K562 (cell line): ENCODE measurements at regions not wholly inside any gene's neighbourhood (a gene's known extent, or its start where the extent isn't known, plus 50 kb on each side); places are given as distances from the start of the nearest gene placed in this dataset.

Experiments
- ATAC-seq: fragments of 200-7000 bp; cut with Tn5 transposase; 3 replicates; pipeline ENCODE4 v1.9.1; 2020; ENCODE audit warnings: moderate library complexity
- BruUV-seq: library from RNA; stranded (reverse); fragments of 400-500 nt; replicated peaks from 2 replicates; lab custom pipeline; 2021; lab: Mats Ljungman, UMichigan
- CTCF ChIA-PET: fragments of 300-600 bp; formaldehyde crosslinking; extraction: SDS; loops from one replicate; lab custom pipeline; 2021; ENCODE audit warnings: low intra/inter-chr PET ratio; lab: Yijun Ruan, JAX
- POLR2A ChIA-PET: fragments of 300-600, 350-650 bp; sonication (Branson Sonifier 250); formaldehyde crosslinking; extraction: SDS; loops from one replicate; lab custom pipeline; 2021; ENCODE audit warnings: antibody characterized with exemption, inconsistent platforms; lab: Yijun Ruan, JAX
- DNase-seq, 4 experiments: peaks; one replicate each; pipeline versions ENCODE4 v3.0.0 to v3.0.0-alpha.2; 2011 to 2018; ENCODE audit warnings: low spot score in 3 of 4, mixed read lengths in 3 of 4; ENCODE audit errors: extremely low read depth in 1 of 4
- FAIRE-seq: peaks from 2 replicates; lab custom pipeline; 2011; peaks lifted over from hg19 to GRCh38; lab: Jason Lieb, UNC
- H2AFZ ChIP-seq: 2 replicates; pipeline ENCODE4 v1.6.0; 2011; ENCODE audit warnings: low read depth, low read length, control low read depth, inconsistent platforms
- H3K27ac ChIP-seq: fragments of 200-600 bp; 3 replicates; pipeline ENCODE4 v1.8.0; 2011; ENCODE audit warnings: low read depth, mild to moderate bottlenecking, control low read depth, inconsistent platforms, low read length, moderate library complexity, mixed read lengths; ENCODE audit errors: extremely low read depth
- H3K27me3 ChIP-seq, 2 experiments: fragments of 300-600 bp in 1 of 2; 2 replicates in 1 of 2; 3 replicates in 1 of 2; pipeline versions ENCODE4 v1.6.0 to v1.8.0; 2011; ENCODE audit warnings: inconsistent platforms in 2 of 2, low read length in 2 of 2, mild to moderate bottlenecking in 1 of 2, mixed read lengths in 1 of 2, moderate library complexity in 1 of 2; ENCODE audit not compliant: control insufficient read depth in 2 of 2, insufficient read depth in 2 of 2
- H3K36me3 ChIP-seq: fragments of 300-600 bp; 3 replicates; pipeline ENCODE4 v1.8.0; 2011; ENCODE audit warnings: mild to moderate bottlenecking, low read length, inconsistent platforms; ENCODE audit not compliant: control insufficient read depth, insufficient read depth
- H3K4me1 ChIP-seq, 2 experiments: fragments of 200-600 bp in 1 of 2; replicated peaks in 1 of 2; 2 replicates in 1 of 2; 3 replicates in 1 of 2; pipeline versions ENCODE4 v1.5.1 to v1.8.0; 2011; ENCODE audit warnings: inconsistent platforms in 2 of 2, low read length in 2 of 2, mild to moderate bottlenecking in 1 of 2, mixed read lengths in 1 of 2, moderate library complexity in 1 of 2; ENCODE audit not compliant: control insufficient read depth in 2 of 2, insufficient read depth in 2 of 2
- H3K4me2 ChIP-seq: 2 replicates; pipeline ENCODE4 v1.6.1; 2011; ENCODE audit warnings: low read length, control low read depth, inconsistent platforms, mixed read lengths; ENCODE audit not compliant: insufficient read depth
- H3K4me3 ChIP-seq: fragments of 200-600 bp; sonication (generic), shearing (Covaris generic); 2 replicates; pipeline ENCODE4 v1.5.1; 2016; ENCODE audit warnings: control low read depth, inconsistent platforms
- H3K79me2 ChIP-seq: fragments of 200-600 bp; 3 replicates; pipeline ENCODE4 v1.8.0; 2011; ENCODE audit warnings: low read length, inconsistent platforms; ENCODE audit not compliant: control insufficient read depth, insufficient read depth
- H3K9ac ChIP-seq, 2 experiments: 2 replicates each; pipeline versions ENCODE4 v1.6.0 to v1.6.1; 2011; ENCODE audit warnings: low read depth in 2 of 2, low read length in 2 of 2, control low read depth in 1 of 2, inconsistent platforms in 1 of 2, mild to moderate bottlenecking in 1 of 2, mixed read lengths in 1 of 2; ENCODE audit not compliant: insufficient read depth in 1 of 2
- H3K9me1 ChIP-seq: one replicate; pipeline ENCODE4 v1.6.0; 2011; ENCODE audit warnings: inconsistent platforms, mild to moderate bottlenecking, low read length, moderate library complexity; ENCODE audit not compliant: control insufficient read depth, insufficient read depth
- H3K9me3 ChIP-seq: replicated peaks from 2 replicates; pipeline ENCODE4 v1.5.1; 2011; ENCODE audit warnings: low read depth, low read length, inconsistent platforms; ENCODE audit not compliant: control insufficient read depth, insufficient read depth
- H4K20me1 ChIP-seq: replicated peaks from 2 replicates; pipeline ENCODE4 v1.6.1; 2011; ENCODE audit warnings: low read length, inconsistent platforms, mixed read lengths; ENCODE audit not compliant: control insufficient read depth, insufficient read depth
- ATF4 ChIP-seq: fragments of 450-650 bp; formaldehyde crosslinking; IDR thresholded peaks from 2 replicates; pipeline ENCODE4 v1.4.0; 2022; ENCODE audit warnings: mild to moderate bottlenecking, moderate library complexity
- CBX8 ChIP-seq: fragments of 200-600 bp; sonication (generic); IDR thresholded peaks from 2 replicates; pipeline ENCODE4 v1.6.1; 2012; ENCODE audit warnings: borderline replicate concordance, mixed run types, low read depth, mild to moderate bottlenecking, moderate library complexity, mixed read lengths, low read length, control low read depth, inconsistent platforms; ENCODE audit not compliant: poor library complexity, severe bottlenecking; ENCODE audit errors: extremely low read depth
- FOXJ3 ChIP-seq: sonication (generic); formaldehyde crosslinking; IDR thresholded peaks from 2 replicates; pipeline ENCODE4 v1.4.0; 2020; ENCODE audit warnings: mild to moderate bottlenecking, missing genetic modification reagents
- GABPA ChIP-seq: fragments of 200-800 bp; sonication (Bioruptor generic); conservative IDR thresholded peaks from 2 replicates; pipeline ENCODE4 v1.6.1; 2016; ENCODE audit warnings: low read depth, missing genetic modification characterization, missing compliant biosample characterization
- HLTF ChIP-seq: fragments of 450-650 bp; IDR thresholded peaks from 2 replicates; pipeline ENCODE4 v1.6.1; 2016
- KLF16 ChIP-seq: IDR thresholded peaks from 2 replicates; pipeline ENCODE4 v1.6.1; 2016; ENCODE audit warnings: antibody characterized with exemption
- MEF2A ChIP-seq: IDR thresholded peaks from 2 replicates; pipeline ENCODE4 v1.6.1; 2011; ENCODE audit warnings: low read depth, mild to moderate bottlenecking, low read length, moderate library complexity; ENCODE audit not compliant: control insufficient read depth
- NFRKB ChIP-seq: fragments of 450-650 bp; IDR thresholded peaks from 2 replicates; pipeline ENCODE4 v1.6.1; 2016; ENCODE audit warnings: low read depth
- RCOR1 ChIP-seq, 2 experiments: IDR thresholded peaks; 2 replicates each; pipeline ENCODE4 v1.6.1; 2012; ENCODE audit warnings: low read depth in 2 of 2, low read length in 2 of 2, borderline replicate concordance in 1 of 2, improper control_type of control experiment in 1 of 2
- SIRT6 ChIP-seq: IDR thresholded peaks from one replicate; pipeline ENCODE4 v1.6.1; 2012; ENCODE audit warnings: low read depth, mild to moderate bottlenecking, control low read depth, inconsistent platforms, low read length, moderate library complexity
- SMAD3 ChIP-seq: fragments of 450-650 bp; formaldehyde crosslinking; conservative IDR thresholded peaks from 2 replicates; pipeline ENCODE4 v1.4.0; 2020; ENCODE audit warnings: mild to moderate bottlenecking
- SNRNP70 ChIP-seq: fragments of 200-400 bp; formaldehyde crosslinking; optimal IDR thresholded peaks from 2 replicates; pipeline ENCODE3; 2017; ENCODE audit warnings: low read depth, low read length
- SPI1 ChIP-seq: IDR thresholded peaks from 2 replicates; pipeline ENCODE4 v1.6.1; 2011; ENCODE audit warnings: low read depth, low read length, control low read depth, borderline replicate concordance
- YY1 ChIP-seq, 3 experiments: IDR thresholded peaks; 2 replicates each; pipeline ENCODE4 v1.6.1; 2011; ENCODE audit warnings: low read length in 2 of 3, mild to moderate bottlenecking in 2 of 3, moderate library complexity in 2 of 3, borderline replicate concordance in 1 of 3, control low read depth in 1 of 3, low read depth in 1 of 3; ENCODE audit not compliant: insufficient read depth in 3 of 3, insufficient replicate concordance in 2 of 3, control insufficient read depth in 1 of 3, insufficient read length in 1 of 3; ENCODE audit errors: extremely low read depth in 1 of 3
- ZNF384 ChIP-seq: IDR thresholded peaks from 2 replicates; pipeline ENCODE4 v1.6.1; 2012; ENCODE audit warnings: low read depth, low read length, improper control_type of control experiment
- ZNF512 ChIP-seq: IDR thresholded peaks from 2 replicates; pipeline ENCODE4 v1.6.1; 2016; ENCODE audit warnings: missing genetic modification characterization, missing compliant biosample characterization
- ZNF696 ChIP-seq: fragments of 250-450 bp; sonication (Bioruptor Pico); conservative IDR thresholded peaks from 2 replicates; pipeline ENCODE4 v1.4.0; 2020; ENCODE audit warnings: mild to moderate bottlenecking, moderate library complexity
- ZNF764 ChIP-seq: fragments of 250-450 bp; sonication (Bioruptor Pico); IDR thresholded peaks from 2 replicates; pipeline ENCODE4 v1.4.0; 2020; ENCODE audit warnings: low read depth, mild to moderate bottlenecking, moderate library complexity
- ZNF79 ChIP-seq: fragments of 250-450 bp; sonication (Bioruptor Pico); IDR thresholded peaks from 2 replicates; pipeline ENCODE4 v1.4.0; 2020; ENCODE audit warnings: low read depth, mild to moderate bottlenecking, moderate library complexity
- WGBS: fragments of 100-300 bp; shearing (Covaris generic); methylation state at CpG from one replicate; pipeline ENCODE4 v1.1.6; 2016; ENCODE audit warnings: low coverage, mixed read lengths; ENCODE audit not compliant: insufficient coverage; ENCODE audit errors: missing lambda C conversion rate; 5-methylcytosine and 5-hydroxymethylcytosine counted together
- in situ Hi-C: fragments of 300-500 bp; cut with MboI; formaldehyde crosslinking; loops from 4 replicates; pipeline ENCODE4 v1.15.0; 2018; ENCODE audit warnings: inconsistent platforms, mixed read lengths
- intact Hi-C: fragments of 100-400 bp; cut with micrococcal nuclease; formaldehyde crosslinking; loops from 2 replicates; pipeline ENCODE4 v1.14.2; 2022

- no peak overlapping the region for H3K4me2 ChIP-seq
- no peak overlapping the region for H3K4me3 ChIP-seq
- H3K36me3 ChIP-seq = no peaks in the 10 kb centered on the region
- POLR2A ChIA-PET = no interaction called here
- TF ChIP-seq SIRT6 = no peak
- no peak for TF ChIP-seq CBX8
- no peak for TF ChIP-seq GABPA
- TF ChIP-seq MEF2A = no peak
- no peak for TF ChIP-seq ZNF384
- TF ChIP-seq ZNF79 = no peak
- no peak for TF ChIP-seq SNRNP70
- no peak for TF ChIP-seq SMAD3 (CRISPR knock-in tag)
- TF ChIP-seq KLF16 = no peak
- no peak for TF ChIP-seq ZNF764 (CRISPR knock-in tag)
- no peak for TF ChIP-seq FOXJ3 (CRISPR knock-in tag)
- TF ChIP-seq SPI1 = no peak
- TF ChIP-seq ZNF512 = no peak
- TF ChIP-seq HLTF = no peak
- TF ChIP-seq RCOR1 (IDR thresholded peaks at IDR 0.05; ENCODE audit: borderline replicate concordance in 1 of 2, low read depth in 2 of 2, low read length in 2 of 2) = no peak
- TF ChIP-seq ATF4 = no peak
- no peak for TF ChIP-seq YY1 (IDR thresholded peaks at IDR 0.05; ENCODE audit: borderline replicate concordance in 1 of 3, control insufficient read depth in 1 of 3, extremely low read depth in 1 of 3, insufficient read depth in 3 of 3, insufficient read length in 1 of 3, insufficient replicate concordance in 2 of 3, low read depth in 1 of 3, low read length in 2 of 3)
- TF ChIP-seq NFRKB = no peak
- no peak for TF ChIP-seq ZNF696 (CRISPR knock-in tag)
- TF ChIP-seq, all 486 proteins: peak for 0
- WGBS = 45% methylated on average over 2 of the region's 2 CpGs
- Histone ChIP-seq H3K79me2 (no peaks in the 10 kb centered on the region), H3K4me1 (peaks cover 0 to 14% of the 10 kb centered on the region in 2 experiments; a peak in 2 of 5 replicates), H3K27me3 (no peaks in the 10 kb centered on the region), H4K20me1 (no peaks in the 10 kb centered on the region; the same call in 1 of the 2 replicates), H3K9ac (no peak overlapping the region), H3K9me3 (no peaks in the 10 kb centered on the region), H2AFZ (no peak overlapping the region), H3K27ac (no peak overlapping the region), H3K9me1 (no peaks in the 10 kb centered on the region)
- no peak for FAIRE-seq
- no peak for DNase-seq
- intact Hi-C loops (no loop called here), in situ Hi-C loops (no loop called here)
- CTCF ChIA-PET = no interaction called here
- ATAC-seq = no peak
- BruUV-seq = no TSS peak
These were observed 173.8 kb upstream of the THBS1 start for GRCh38 chr15:39407116-39407515.
